CD4-positive, alpha-beta T cell treated with Interleukin-10 for 1 hour (primary cell): ENCODE measurements at regions not wholly inside any gene's neighbourhood (a gene's known extent, or its start where the extent isn't known, plus 50 kb on each side); places are given as distances from the start of the nearest gene placed in this dataset.
"Not testable (repeated sequence)": the region's sequence is repeated elsewhere in the genome, so short reads cannot be mapped to it uniquely, and the experiment has no call there.

Experiments
- DNase-seq: peaks from one replicate; pipeline ENCODE4 v3.0.0-alpha.2; 2020

GRCh38 chr16:21535201-21535600 lies 64.2 kb upstream of the METTL9 start:
- DNase-seq = not testable (repeated sequence)

- DNase-seq = not testable (repeated sequence)
Observed at GRCh38 chr16:21536740-21537139, 62.6 kb upstream of the METTL9 start.

- DNase-seq = not testable (repeated sequence)
Observed at GRCh38 chr16:21537598-21537997, 61.8 kb upstream of the METTL9 start.

GRCh38 chr16:21539107-21539618 lies 60.2 kb upstream of the METTL9 start:
- DNase-seq = not testable (repeated sequence)

- peak; percentile 48 for DNase-seq
Observed at GRCh38 chr16:21540770-21541433, 58.5 kb upstream of the METTL9 start.

GRCh38 chr16:21541611-21542051 lies 57.7 kb upstream of the METTL9 start:
- not testable (repeated sequence) for DNase-seq

GRCh38 chr16:21542075-21542474 lies 57.3 kb upstream of the METTL9 start:
- not testable (repeated sequence) for DNase-seq

GRCh38 chr16:21542491-21543124 lies 56.8 kb upstream of the METTL9 start:
- DNase-seq = not testable (repeated sequence)

GRCh38 chr16:21543151-21543836 lies 56.1 kb upstream of the METTL9 start:
- not testable (repeated sequence) for DNase-seq

GRCh38 chr16:21545664-21546326 lies 53.6 kb upstream of the METTL9 start:
- DNase-seq = not testable (repeated sequence)

GRCh38 chr16:21549396-21549795 lies 50.0 kb upstream of the METTL9 start:
- DNase-seq = not testable (repeated sequence)
